Astrocyte (in vitro differentiated cells and primary cell): ENCODE measurements at regions not wholly inside any gene's neighbourhood (a gene's known extent, or its start where the extent isn't known, plus 50 kb on each side); places are given as distances from the start of the nearest gene placed in this dataset.

Source experiments
- DNase-seq: peaks from one replicate; pipeline ENCODE4 v3.0.0-alpha.2; 2010; ENCODE audit warnings: low read depth
- FAIRE-seq: peaks from 2 replicates; lab custom pipeline; 2011; peaks lifted over from hg19 to GRCh38; lab: Jason Lieb, UNC
- H2AFZ ChIP-seq: 2 replicates; pipeline ENCODE4 v1.6.0; 2012; ENCODE audit warnings: low read depth, low read length, inconsistent platforms
- H3K27ac ChIP-seq: 2 replicates; pipeline ENCODE4 v1.5.1; 2011; ENCODE audit warnings: low read depth, low read length, inconsistent platforms
- H3K27me3 ChIP-seq: 2 replicates; pipeline ENCODE4 v1.6.0; 2011; ENCODE audit warnings: low read length, inconsistent platforms; ENCODE audit not compliant: insufficient read depth
- H3K36me3 ChIP-seq: 2 replicates; pipeline ENCODE4 v1.5.1; 2011; ENCODE audit warnings: low read length, inconsistent platforms; ENCODE audit not compliant: insufficient read depth
- H3K4me1 ChIP-seq: 2 replicates; pipeline ENCODE4 v1.5.1; 2011; ENCODE audit warnings: low read length, inconsistent platforms; ENCODE audit not compliant: insufficient read depth
- H3K4me2 ChIP-seq: 2 replicates; pipeline ENCODE4 v1.6.0; 2012; ENCODE audit warnings: low read length, inconsistent platforms
- H3K4me3 ChIP-seq: 2 replicates; pipeline ENCODE4 v1.5.1; 2011; ENCODE audit warnings: low read depth, mild to moderate bottlenecking, low read length, inconsistent platforms; ENCODE audit not compliant: insufficient read depth
- H3K79me2 ChIP-seq: 2 replicates; pipeline ENCODE4 v1.6.0; 2012; ENCODE audit warnings: mild to moderate bottlenecking, low read length, inconsistent platforms; ENCODE audit not compliant: insufficient read depth
- H3K9ac ChIP-seq: 2 replicates; pipeline ENCODE4 v1.6.0; 2012; ENCODE audit warnings: mild to moderate bottlenecking, low read length, inconsistent platforms
- H3K9me3 ChIP-seq: 2 replicates; pipeline ENCODE4 v1.5.1; 2012; ENCODE audit warnings: low read depth, mild to moderate bottlenecking, low read length, inconsistent platforms; ENCODE audit not compliant: insufficient read depth
- H4K20me1 ChIP-seq: 2 replicates; pipeline ENCODE4 v1.6.0; 2012; ENCODE audit warnings: low read length, inconsistent platforms; ENCODE audit not compliant: insufficient read depth
- H3K27ac Mint-ChIP-seq: one replicate; pipeline ENCODE4 v1.8.0; 2021; ENCODE audit warnings: mild to moderate bottlenecking, mixed read lengths; ENCODE audit not compliant: unreplicated experiment
- H3K27me3 Mint-ChIP-seq: one replicate; pipeline ENCODE4 v1.8.0; 2021; ENCODE audit warnings: low read depth, mixed read lengths; ENCODE audit not compliant: unreplicated experiment
- H3K36me3 Mint-ChIP-seq: one replicate; pipeline ENCODE4 v1.8.0; 2021; ENCODE audit warnings: low read depth, mixed read lengths; ENCODE audit not compliant: unreplicated experiment
- H3K4me1 Mint-ChIP-seq: one replicate; pipeline ENCODE4 v1.8.0; 2021; ENCODE audit warnings: low read depth, mixed read lengths; ENCODE audit not compliant: unreplicated experiment
- H3K4me3 Mint-ChIP-seq: one replicate; pipeline ENCODE4 v1.8.0; 2021; ENCODE audit warnings: mild to moderate bottlenecking, moderate library complexity, mixed read lengths; ENCODE audit not compliant: unreplicated experiment
- H3K9me3 Mint-ChIP-seq: one replicate; pipeline ENCODE4 v1.8.0; 2021; ENCODE audit warnings: mild to moderate bottlenecking, mixed read lengths; ENCODE audit not compliant: unreplicated experiment
- CTCF ChIP-seq: IDR thresholded peaks from 2 replicates; pipeline ENCODE4 v1.5.1; 2011; ENCODE audit warnings: low read depth, mild to moderate bottlenecking, inconsistent platforms, low read length, moderate library complexity; ENCODE audit not compliant: insufficient read depth
- EZH2 ChIP-seq: IDR thresholded peaks from 2 replicates; pipeline ENCODE4 v1.6.1; 2012; ENCODE audit warnings: mild to moderate bottlenecking, low read length, inconsistent platforms; ENCODE audit not compliant: insufficient read depth

- H3K9me3 Mint-ChIP-seq = peaks cover 8% of the 10 kb centered on the region
- Histone ChIP-seq H3K4me3 (no peak overlapping the region), H3K9me3 (peaks cover 4% of the 10 kb centered on the region), H3K36me3 (no peaks in the 10 kb centered on the region), H3K27ac (no peak overlapping the region), H3K27me3 (no peaks in the 10 kb centered on the region), H2AFZ (no peak overlapping the region), H3K79me2 (no peaks in the 10 kb centered on the region), H4K20me1 (no peaks in the 10 kb centered on the region), H3K9ac (no peak overlapping the region), H3K4me2 (no peak overlapping the region), H3K4me1 (no peaks in the 10 kb centered on the region)
- no peak for FAIRE-seq
- no peaks in the 10 kb centered on the region for H3K36me3 Mint-ChIP-seq
- DNase-seq = no peak
- TF ChIP-seq CTCF = no peak
- no peak for TF ChIP-seq EZH2
- H3K4me3 Mint-ChIP-seq = no peak overlapping the region
- no peaks in the 10 kb centered on the region for H3K4me1 Mint-ChIP-seq
- H3K27ac Mint-ChIP-seq = no peak overlapping the region
- H3K27me3 Mint-ChIP-seq = peaks cover 5% of the 10 kb centered on the region
These were observed 145.8 kb downstream of the TENT4A start for GRCh38 chr5:6859023-6859422.

GRCh38 chr5:6859951-6860638 lies 146.9 kb downstream of the TENT4A start:
- Mint-ChIP-seq H3K9me3 (peaks cover 1% of the 10 kb centered on the region), H3K27ac (no peak overlapping the region), H3K4me1 (no peaks in the 10 kb centered on the region), H3K36me3 (no peaks in the 10 kb centered on the region), H3K27me3 (peaks cover 5% of the 10 kb centered on the region), H3K4me3 (no peak overlapping the region)
- DNase-seq (no peak), FAIRE-seq (no peak)
- TF ChIP-seq EZH2 (no peak), CTCF (no peak)
- Histone ChIP-seq H3K4me2 (no peak overlapping the region), H4K20me1 (no peaks in the 10 kb centered on the region), H3K79me2 (no peaks in the 10 kb centered on the region), H3K9ac (no peak overlapping the region), H3K4me3 (no peak overlapping the region), H2AFZ (no peak overlapping the region), H3K36me3 (no peaks in the 10 kb centered on the region), H3K27me3 (no peaks in the 10 kb centered on the region), H3K4me1 (no peaks in the 10 kb centered on the region), H3K27ac (no peak overlapping the region), H3K9me3 (peaks cover 4% of the 10 kb centered on the region)

GRCh38 chr5:6861036-6861435 lies 147.8 kb downstream of the TENT4A start:
- Histone ChIP-seq H4K20me1 (no peaks in the 10 kb centered on the region), H3K4me1 (no peaks in the 10 kb centered on the region), H2AFZ (no peak overlapping the region), H3K9me3 (peaks cover 4% of the 10 kb centered on the region), H3K27me3 (no peaks in the 10 kb centered on the region), H3K36me3 (no peaks in the 10 kb centered on the region), H3K4me2 (no peak overlapping the region), H3K9ac (no peak overlapping the region), H3K79me2 (no peaks in the 10 kb centered on the region), H3K27ac (no peak overlapping the region), H3K4me3 (no peak overlapping the region)
- Mint-ChIP-seq H3K4me1 (no peaks in the 10 kb centered on the region), H3K36me3 (no peaks in the 10 kb centered on the region), H3K27ac (no peak overlapping the region), H3K4me3 (no peak overlapping the region), H3K27me3 (peaks cover 5% of the 10 kb centered on the region), H3K9me3 (no peaks in the 10 kb centered on the region)
- no peak for DNase-seq
- TF ChIP-seq EZH2 (no peak), CTCF (no peak)
- FAIRE-seq = no peak
